HG02973 (cell line): ENCODE measurements at regions not wholly inside any gene's neighbourhood (a gene's known extent, or its start where the extent isn't known, plus 50 kb on each side); places are given as distances from the start of the nearest gene placed in this dataset.
A peak's percentile ranks its signal among the peaks of the same experiment; 100 is the strongest.

Experiments
- ATAC-seq: cut with Tn5 transposase; IDR thresholded peaks from one replicate; pipeline ENCODE4 v1.9.1; 2021; ENCODE audit warnings: moderate library complexity; ENCODE audit not compliant: unreplicated experiment

DNA sequence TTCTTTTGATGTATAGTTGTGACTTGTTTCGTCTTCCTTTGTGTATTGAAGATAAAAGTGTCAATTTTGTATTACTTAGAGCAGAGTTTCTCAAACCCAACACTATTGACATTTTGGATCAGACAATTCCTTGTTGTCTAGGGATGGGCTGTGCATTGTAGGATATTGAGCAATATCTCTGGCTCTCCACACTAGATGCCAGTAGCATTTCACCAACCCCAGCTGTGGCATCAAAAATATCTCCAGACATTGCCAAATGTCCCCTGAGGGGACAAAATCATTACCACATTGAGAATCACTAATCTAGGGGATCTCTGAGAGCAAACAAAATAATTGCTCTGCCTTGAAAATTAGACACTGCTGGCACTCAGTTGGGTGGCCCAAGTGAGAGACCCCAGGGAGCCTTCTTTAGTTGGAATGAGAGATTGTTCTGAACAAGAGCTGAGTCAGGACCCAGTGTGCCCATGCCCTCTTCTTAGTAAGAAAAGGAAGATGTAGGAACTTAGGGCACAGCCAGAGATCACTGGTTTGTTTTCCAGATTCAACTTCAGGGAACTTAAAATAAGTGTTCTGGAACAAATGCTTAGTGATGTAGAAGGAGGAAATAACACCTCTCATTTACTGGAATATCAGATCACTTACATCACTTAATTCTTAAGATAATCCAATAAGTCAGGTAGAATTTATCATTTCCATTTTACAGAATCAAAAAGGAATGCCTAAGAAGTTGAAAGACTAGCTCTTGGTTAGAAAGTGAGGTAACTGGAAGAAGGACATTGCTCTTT lies 466.6 kb upstream of the TNP1 start:
- ATAC-seq = no peak

DNA sequence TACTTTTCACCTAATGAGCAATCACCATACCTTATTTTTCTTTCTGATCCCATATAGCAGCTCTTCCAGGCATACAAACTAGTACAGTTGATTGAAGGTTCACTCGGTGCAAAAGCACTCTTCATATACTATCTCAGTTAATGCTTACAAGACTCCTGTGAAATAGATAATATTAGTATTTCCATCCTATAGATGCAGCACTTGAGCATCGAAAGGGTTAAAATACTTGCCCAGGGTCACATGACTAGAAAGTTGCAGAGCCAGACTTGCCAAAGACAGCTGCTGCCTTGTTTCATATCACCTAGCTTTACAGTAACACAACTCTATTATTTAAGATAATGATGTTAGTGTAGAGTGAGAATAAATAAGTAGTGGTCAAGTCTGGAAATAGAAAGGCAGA lies 466.0 kb upstream of the TNP1 start:
- ATAC-seq = no peak

DNA sequence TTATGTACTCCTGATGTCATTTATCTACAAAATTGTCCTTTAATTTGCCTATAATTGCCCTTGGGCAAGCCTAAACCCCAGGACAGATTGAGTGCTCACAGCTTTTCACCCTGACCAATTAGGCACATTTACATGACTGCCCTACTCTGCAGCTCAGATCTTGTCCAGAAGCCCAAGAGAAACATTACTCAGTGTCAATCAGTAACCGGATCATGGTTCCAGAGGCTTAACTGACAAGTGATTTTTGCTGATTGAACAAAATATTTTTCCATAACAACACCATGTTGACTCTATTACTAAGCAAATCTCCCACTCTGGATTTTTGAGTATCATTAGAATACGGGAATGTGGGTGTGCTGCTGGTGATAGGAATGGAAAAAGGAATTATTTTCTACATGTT lies 465.4 kb upstream of the TNP1 start:
- ATAC-seq = no peak

DNA sequence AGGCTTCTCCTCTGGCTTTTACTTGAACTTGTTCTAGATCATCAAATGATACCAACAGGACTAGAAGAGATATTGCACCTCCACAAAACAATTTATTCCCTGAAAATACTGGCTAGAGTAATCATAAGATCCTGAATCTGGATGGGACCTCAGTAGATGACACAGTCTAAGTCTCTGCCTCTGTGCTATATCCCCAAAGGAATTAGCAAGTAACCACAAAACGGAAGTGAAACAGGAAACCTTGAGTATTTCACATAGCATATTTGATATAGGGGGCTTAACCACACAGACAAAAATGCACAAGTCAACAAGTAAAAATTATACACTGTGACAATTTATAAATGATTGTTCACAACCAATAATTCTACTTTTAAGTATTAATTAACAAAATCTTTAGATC lies 456.9 kb upstream of the TNP1 start:
- peak; percentile 87 for ATAC-seq

DNA sequence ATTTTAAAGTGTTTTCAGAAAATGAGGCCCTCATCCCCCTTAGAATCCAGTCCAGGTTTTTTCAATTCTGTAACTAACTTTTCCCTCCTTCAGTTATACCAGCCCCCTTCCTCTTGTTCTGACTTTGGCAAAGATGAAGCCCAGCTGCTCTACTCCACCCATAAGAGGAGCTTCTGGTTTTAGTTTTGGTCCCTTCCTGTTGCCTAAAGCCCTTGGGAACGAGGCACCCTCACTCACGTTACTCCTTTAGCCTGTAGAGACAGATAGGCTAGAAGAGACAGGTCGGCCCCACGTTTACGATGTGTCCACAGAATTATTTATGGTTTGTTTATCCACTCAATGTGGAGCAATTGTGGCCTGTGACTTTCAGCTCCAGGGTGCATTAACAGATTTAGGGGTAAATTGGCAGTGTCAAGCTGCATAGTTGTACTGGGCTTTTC lies 454.2 kb upstream of the TNP1 start:
- ATAC-seq = no peak

DNA sequence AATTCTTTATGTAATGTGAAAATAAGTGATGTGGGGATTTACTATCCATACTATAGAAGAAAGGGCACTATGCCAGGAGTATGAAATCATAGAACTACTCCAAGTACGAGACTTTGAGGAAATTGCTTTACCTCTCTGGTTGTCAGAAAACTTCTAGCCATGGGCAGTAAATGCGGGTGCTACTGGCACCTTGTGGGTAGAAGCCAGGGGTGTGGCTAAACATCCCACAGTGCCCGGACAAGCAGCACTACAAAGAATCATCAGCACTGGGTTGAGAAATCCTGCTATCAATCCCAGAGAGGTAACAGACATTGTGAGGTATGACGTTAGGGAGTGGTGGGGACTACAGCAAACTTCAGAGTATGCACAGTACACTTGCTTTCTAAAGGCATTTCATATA lies 453.5 kb upstream of the TNP1 start:
- ATAC-seq = no peak

DNA sequence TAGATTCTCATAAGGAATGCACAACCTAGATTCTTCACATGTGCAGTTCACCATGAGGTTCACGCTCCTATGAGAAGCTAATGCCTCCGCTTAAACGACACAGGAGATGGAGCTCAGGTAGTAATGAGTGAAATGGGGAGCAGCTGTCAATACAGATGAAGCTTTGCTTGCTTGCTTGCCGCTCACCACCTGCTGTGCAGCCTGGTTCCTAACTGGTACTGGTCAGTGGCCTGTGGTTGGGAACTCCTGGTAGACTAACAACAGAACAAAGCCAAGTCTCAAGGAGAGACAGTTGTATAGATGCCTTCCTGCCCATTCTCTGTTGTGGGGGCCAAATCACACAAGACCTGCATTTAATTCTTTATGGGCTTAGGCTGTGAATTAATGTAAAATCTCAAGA lies 449.2 kb upstream of the TNP1 start:
- no peak for ATAC-seq

DNA sequence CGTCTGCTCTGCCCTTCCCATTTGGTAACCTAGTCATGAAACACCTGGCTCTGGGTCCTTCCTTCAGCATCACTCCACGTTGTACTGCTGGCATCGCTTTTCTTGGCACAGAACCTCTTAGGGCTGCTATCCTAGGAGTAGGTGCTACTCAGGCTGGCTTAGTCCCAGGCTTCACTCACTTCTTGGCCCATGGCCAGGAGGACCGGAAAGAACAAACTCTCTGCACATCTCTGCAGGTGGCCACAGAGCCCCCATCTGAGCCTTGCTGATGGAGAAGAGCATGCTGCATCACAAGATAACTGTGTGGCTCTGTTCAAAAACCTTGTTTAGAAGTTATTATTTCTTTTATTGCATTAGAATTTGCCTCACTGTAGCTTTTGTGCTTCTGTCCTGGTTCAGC lies 447.2 kb upstream of the TNP1 start:
- ATAC-seq = no peak

DNA sequence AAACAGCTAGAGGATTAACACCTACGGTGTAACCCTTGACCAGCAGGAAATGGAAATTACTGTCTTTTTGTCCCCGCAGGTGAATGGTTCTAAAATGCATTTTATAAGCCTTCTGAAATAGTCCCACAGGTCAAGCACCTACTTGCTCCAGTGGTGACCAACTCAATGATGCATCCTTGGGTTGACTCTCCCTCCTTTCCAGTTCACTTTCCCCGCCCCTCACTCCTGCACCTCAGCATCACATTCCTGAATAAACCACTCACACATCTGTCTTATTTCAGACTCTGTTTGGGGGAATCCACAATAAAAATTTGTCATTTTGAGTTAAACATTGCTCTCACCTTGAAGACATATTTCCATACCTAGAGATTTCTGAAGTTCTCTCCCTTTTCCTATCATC lies 446.0 kb upstream of the TNP1 start:
- no peak for ATAC-seq

DNA sequence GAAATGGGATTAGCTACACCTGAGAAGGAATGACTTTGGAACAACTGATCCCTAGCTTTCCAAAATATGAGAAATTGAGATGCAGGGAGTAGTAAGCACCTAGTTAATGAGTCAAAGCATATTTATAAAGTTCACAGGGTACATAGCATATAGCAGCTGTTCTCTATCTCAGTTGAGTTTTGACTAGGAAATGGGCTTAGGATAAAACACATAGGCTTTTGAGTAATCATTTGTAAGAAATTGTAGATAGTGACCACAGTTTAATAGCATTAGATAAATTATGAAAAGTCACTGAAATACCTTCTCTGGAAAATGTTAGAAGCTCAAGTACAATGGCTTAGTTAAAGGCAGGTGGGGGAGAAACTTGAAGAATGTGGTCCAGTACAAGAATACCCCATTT lies 444.7 kb upstream of the TNP1 start:
- no peak for ATAC-seq

DNA sequence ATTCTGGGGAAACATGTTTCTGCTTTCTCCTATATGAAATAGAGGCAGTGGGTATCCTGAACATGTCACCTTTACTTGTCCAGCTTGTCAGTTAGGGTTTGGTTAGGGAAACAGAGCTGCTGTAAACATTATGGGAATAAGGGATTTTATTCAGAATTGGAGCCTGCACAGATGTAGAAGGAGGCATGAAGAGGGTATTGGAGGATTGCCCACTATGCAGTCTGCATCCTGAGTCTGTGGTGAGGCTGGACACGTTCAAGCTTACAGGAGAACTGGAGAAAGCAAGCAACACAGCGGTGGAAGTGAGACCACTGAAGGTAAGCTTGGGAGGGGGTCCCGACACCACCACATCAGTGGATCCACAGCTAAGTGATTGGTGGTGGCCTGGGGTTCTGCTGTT lies 443.0 kb upstream of the TNP1 start:
- no peak for ATAC-seq

DNA sequence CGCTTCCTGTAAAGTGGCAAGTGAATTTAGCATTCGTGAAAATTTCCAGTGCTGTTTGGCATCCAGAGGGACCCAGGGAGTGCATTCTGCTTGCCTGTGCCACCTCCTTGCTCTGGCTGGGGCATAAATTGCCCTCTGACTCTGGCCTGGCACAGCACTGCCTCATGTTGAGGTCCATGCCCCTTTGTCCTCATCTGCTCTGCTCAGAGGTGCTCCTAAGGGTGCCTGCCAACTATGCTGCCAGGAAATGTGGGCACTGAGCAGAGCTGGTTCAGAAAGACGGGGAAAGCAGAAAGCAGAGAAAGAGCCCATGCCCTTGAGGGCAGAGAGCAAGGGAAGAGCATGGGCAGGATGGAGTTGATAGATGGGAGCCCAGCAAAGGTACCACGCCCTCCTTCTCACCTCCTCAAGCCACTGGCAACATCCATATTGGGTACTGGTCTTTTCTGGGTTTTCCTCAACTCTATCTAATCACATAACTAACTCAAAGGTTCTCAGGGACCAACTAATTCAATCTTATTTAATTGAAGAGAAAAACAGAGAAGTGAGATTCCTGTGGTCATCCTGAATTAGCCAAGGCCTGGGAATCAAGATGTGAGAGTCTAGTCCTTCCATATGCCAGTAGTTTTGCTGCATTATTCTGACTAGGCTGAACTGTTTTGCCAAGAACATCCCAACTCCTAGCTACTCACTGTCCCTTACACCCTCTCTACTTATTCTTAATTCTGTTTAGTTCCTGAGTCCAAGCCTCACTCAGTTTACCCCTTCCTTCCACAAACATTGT lies 441.5 kb upstream of the TNP1 start:
- no peak for ATAC-seq

DNA sequence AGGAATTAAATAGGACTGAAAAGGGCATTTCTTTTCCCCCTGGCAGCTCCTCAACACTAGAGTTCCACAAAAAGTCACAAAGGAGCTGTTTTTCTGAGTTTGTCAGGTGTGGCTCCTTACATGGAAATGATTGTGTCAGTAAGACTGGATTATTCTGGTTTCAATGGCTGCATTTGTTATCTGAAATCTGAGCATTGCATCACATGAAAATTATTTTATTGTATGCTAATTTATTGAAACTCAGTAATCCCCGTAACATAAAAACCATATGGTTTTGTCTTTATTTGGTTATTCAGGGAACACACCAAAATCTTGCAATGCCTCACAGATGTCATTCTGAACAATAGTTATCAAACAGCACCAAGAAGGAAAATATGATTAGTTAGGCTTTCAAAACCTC lies 439.7 kb upstream of the TNP1 start:
- ATAC-seq = no peak

DNA sequence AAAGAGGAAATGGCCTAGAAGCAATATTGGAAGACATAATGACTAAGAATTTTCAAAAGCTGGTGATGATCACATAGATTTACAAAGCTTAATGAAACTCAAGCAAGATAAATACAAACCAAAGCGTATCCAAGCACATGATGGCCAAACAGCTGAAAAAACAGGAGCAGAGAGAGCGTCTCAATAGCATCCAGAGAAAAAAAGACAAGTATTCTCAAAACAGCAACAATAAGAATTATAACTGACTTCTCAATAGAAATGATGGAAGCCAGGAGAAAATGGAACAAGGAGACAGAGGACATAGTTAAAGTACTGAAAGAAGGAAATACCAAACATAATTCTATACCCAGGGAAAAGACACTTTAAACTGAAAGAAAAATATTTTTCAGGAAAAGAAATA lies 437.2 kb upstream of the TNP1 start:
- no peak for ATAC-seq

DNA sequence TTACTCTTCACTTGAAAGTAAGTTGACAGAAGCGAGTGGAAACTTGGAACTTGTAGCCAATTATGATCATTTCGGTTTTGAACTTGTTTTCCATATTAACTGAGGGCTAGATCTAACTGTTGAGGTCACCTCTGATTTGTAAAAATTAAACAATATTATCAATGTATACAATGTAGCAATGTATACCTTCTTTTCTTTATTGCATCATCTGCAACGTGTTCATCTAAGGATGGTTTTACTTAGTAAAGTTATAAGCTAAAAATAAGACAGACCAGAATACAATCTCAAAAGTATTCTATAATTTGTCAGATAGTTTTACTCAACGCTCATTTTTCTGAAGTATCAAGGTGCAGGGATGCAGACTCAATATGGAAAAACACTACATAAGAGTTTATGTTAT lies 435.0 kb upstream of the TNP1 start:
- ATAC-seq = no peak

DNA sequence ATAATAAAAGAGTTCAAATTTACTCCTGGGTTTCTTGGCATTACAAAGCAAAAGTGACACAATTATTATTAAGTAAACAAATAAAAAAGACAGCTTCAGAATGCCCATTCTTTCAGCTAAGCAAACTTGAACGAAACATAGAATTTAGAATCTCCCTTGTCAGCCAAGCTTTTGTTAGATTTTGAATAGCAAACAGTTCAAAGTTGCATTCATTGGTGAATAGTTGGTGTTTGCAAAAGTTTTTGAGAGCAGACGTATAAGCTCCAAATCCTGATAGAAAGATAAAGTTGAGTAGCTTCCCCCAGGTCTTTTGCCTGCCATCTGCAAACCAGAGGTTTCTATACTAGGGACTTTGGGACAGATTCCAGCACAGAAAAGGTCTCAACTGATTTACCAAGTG lies 434.3 kb upstream of the TNP1 start:
- no peak for ATAC-seq

DNA sequence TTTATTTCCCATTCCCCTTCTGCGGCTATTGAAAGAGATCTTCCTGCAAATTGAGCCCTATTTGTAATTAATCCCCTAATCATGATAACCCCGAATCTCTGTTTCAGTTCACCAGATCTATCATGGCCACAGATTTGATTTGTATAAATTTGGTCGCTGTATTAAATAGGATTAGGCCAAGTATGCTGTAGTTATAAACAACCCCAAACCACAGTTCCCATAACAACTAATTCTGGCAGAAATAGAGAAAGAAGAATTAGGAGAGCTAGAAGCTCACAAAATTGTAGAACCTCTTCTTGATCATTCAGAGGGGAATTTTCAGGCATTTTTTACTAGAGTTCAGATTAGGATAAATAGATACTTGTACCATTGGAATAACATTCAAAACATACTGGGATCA lies 433.7 kb upstream of the TNP1 start:
- no peak for ATAC-seq

DNA sequence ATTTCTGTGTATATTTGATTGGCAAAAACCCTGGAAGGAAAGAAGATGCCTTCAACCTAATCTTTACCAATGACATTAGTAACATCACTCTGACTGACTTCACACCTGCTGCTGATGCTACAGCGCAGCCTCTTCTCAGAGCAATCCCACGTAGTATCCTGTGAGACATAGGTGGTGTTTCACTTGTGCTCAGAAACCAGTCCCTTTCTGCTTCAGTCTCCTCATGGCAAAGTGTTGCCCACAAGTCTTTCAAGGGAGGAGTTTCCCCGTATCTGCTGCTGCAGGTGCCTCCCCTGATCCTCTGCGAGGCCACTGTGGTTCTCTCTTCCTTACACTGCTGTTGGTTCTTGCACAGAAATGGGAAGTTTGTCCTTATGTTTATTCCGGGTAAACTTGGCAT lies 433.2 kb upstream of the TNP1 start:
- no peak for ATAC-seq

DNA sequence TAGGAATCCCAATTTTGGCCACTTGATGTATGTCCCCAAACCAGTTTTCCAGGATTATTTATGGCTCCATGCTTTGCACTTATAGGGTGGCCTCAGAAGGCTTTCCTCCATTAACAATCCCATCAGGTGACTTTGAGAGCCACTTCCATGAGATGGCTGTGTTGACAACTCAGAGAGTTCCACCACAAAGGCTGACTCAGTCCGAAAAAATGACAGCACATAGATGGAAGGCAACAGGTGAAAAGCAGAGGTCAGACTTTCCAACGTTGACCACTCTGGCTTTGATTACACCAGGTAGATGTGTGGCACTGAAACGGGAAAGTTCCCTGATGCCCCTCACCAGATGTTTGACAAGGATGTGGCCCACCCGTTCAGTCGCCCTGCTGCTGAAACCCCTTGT lies 431.4 kb upstream of the TNP1 start:
- no peak for ATAC-seq

DNA sequence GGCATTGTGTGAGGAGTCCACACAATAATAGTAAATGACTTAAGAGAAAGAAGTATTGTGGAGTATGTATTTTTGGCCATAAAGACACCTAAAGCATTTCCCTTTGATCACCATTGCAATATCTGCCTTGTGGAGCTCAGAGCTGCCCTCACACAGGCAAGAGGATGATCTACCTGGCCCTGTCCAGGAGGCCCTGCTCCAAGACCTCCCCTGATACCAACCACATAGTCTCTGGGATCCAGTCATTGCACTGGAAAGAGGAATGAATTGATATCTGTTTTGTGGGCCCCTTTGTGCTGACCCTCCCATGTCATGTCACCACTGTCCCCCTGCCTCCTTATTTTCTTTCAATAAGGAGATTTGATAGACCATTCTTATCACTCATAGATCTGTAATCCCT lies 430.6 kb upstream of the TNP1 start:
- ATAC-seq = no peak

DNA sequence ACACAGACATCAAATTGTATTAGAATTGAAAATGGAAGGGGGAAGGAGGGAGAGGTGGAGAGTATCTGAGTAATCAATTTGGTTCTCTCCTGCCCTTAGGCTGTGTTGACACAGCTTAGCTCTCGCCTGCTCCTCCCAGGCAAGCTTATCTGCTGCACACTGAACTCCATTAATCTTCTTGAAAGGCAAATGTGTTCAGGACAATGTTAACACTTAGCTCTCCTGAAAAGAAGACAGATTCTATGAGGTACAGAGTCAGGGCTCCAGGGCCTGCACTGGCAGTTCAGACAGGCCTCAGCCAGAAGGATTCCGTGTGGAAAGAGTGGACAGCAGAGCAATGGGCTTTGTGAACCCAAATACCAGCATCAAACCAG lies 430.0 kb upstream of the TNP1 start:
- no peak for ATAC-seq

DNA sequence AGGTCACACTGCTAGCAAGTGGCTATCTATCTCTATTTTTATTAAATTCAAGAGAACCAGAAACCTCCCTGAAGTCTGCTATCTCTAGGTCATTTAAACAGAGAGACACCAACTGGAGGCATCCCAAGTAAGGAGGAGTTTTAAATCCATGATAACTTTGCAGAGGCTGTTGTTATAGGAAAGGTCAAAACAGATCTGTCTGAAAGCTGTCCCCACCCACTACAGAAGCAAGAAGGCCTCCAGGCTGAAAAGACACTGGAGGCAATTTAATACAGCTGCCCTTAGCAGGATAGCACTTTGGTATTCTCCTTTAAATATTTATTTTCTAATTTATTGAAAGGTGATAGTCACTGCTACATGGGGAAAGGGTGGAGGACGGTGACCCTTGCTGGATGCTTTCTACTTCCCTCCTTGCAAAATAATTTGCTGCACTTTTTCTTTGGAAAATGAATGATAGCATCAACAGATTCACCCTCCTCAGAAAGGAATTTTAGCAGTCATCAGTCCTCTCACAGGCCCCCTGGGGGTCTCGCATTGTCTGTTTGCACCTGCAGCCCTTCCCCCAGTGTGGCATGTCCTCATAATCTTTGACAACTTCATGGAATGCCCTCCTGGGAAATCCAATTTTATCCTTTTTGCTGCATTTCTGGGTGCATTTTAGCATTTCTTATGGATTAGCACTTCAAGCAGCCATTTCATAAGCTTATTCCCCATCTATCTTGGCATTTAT lies 429.5 kb upstream of the TNP1 start:
- ATAC-seq = no peak
